ENCODE measurements at regions not wholly inside any gene's neighbourhood (a gene's known extent, or its start where the extent isn't known, plus 50 kb on each side); places are given as distances from the start of the nearest gene placed in this dataset.

DNA sequence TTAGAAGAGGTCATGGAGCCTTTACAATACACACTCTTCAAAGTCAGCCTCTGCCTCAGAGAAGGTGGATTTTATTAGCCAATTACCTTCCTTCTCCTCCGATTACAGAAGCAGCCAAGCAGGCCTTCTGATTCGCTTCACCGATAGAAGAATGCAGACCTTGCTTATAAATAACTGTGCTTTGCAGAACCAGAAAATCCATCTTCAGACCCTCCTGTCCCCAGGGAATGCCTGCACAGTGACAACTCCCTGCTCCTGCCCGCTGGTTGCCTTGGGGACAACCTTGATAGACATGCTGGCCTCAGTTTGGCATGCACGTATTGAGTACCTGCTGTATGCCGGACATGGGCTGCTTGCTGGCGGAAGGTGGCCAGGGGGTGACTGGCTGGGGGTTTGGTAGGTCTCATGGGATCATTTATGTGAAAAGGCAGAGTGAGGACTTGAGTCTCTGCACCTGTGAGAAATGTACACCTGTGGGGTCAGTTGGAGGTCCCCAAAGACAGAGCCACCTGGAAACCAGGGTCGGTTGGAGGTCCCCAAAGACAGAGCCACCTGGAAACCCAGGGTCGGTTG lies 1238.7 kb downstream of the BRD1 start:
- Histone ChIP-seq H3K36me3 (ENCODE audit: insufficient read depth, low read length) (no peaks in the 10 kb centered on the region), H3K4me1 (ENCODE audit: insufficient read depth, low read length) (no peaks in the 10 kb centered on the region), H3K27me3 (ENCODE audit: insufficient read depth, low read length) (no peaks in the 10 kb centered on the region), H3K4me3 (ENCODE audit: low read length) (no peak overlapping the region), H3K9me3 (ENCODE audit: low read length) (no peaks in the 10 kb centered on the region), H2AFZ (ENCODE audit: low read depth, low read length) (no peak overlapping the region)

DNA sequence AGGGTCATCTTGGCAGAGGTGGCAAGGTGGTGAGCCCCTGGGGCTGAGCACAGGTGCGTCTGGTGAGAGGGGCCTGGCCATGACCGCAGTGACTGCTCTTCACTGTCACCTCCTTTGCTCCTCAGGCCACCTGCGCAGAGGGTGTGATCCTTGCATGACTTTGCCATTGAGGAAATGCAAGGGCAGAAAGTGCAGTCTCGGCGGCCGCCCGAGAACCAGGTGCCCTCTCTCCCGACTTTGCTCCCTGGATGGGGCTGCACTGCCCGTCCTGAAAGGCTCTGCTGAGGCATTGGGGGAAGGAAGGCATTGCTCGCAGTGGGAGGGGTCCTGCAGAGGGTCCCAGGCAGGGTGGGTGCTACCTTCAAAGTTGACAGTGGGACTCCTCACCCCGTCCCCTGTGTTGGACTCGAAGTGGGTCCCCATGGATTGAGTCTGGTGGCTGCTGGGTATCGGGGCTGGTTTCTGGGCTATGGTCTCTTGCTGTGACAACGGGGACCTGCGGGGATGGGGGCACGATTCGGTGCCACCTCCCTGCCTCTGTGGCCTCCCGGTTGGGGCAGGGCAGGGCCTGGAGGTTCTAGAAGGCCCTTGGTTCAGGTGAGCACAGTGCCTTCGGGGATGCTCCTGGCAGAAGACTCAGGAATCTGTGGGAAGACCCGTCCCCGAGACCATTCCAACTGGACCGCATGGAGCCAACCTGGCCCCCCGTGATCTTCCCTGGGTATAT lies 1239.4 kb downstream of the BRD1 start:
- no peaks in the 10 kb centered on the region for H3K9me3 ChIP-seq (ENCODE audit: low read length)
- no peak overlapping the region for H3K4me3 ChIP-seq (ENCODE audit: low read length)
- H3K36me3 ChIP-seq (ENCODE audit: insufficient read depth, low read length): no peaks in the 10 kb centered on the region
- no peaks in the 10 kb centered on the region for H3K4me1 ChIP-seq (ENCODE audit: insufficient read depth, low read length)
- no peak overlapping the region for H2AFZ ChIP-seq (ENCODE audit: low read depth, low read length)
- H3K27me3 ChIP-seq (ENCODE audit: insufficient read depth, low read length): no peaks in the 10 kb centered on the region

DNA sequence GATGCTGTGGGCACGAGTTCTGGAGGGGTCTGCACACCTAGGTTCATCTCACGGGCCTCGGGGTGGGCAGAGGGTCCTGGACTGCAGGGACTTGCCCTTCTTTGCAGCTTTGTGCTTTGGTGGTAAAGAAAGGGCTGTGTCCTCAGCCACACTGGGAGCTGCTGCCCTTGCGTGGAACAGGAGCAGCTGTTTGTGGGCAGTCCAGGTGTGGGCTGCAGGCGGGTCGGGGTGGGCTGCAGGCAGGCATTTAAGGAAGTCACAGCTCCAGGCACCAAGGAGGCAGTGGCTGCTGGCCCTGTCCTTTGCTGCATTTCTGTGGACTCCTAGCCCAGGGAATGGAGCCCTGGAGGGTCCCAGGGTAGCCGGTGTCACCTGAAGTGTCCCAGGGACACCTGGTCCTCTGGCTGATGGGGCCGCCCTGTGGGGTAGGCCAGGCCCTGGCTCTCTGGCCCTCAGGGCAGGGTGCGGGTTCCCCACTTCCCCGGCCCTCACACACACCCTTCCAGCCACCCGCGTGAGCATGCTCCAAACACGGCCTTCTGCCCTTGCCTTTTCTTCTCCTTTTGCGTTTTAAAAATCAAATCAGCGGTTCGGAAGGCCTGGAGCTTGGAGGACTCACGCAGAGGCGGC lies 1240.3 kb downstream of the BRD1 start:
- H3K36me3 ChIP-seq (ENCODE audit: insufficient read depth, low read length): no peaks in the 10 kb centered on the region

DNA sequence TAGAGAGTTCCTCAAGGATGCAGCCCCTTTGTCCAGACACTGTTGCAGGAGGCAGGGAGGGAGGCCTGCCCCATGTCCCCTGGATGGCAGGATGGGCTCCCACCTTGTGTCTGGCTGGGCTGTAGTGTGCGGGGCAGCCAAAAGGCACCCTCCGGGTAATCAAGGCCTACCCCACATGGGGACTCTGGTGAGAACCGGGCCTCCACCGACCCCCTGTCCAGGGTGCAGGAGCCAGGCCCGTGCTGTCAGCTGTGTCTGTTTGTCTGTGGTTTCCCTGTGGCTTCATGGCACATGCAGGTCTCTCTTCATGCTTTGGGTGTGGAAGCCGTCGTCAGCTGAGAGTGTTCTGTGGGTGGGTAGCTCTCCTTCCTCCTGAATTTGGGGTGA lies 1240.9 kb downstream of the BRD1 start:
- H3K27me3 ChIP-seq (ENCODE audit: insufficient read depth, low read length): no peaks in the 10 kb centered on the region
- H3K36me3 ChIP-seq (ENCODE audit: insufficient read depth, low read length): no peaks in the 10 kb centered on the region
- H2AFZ ChIP-seq (ENCODE audit: low read depth, low read length): no peak overlapping the region
- no peaks in the 10 kb centered on the region for H3K9me3 ChIP-seq (ENCODE audit: low read length)
- no peaks in the 10 kb centered on the region for H3K4me1 ChIP-seq (ENCODE audit: insufficient read depth, low read length)
- H3K4me3 ChIP-seq (ENCODE audit: low read length): no peak overlapping the region

More for the DNA sequence above, 1240.3 kb downstream of the BRD1 start:
- Histone ChIP-seq H3K4me3 (ENCODE audit: low read length) (no peak overlapping the region), H3K27me3 (ENCODE audit: insufficient read depth, low read length) (no peaks in the 10 kb centered on the region), H3K4me1 (ENCODE audit: insufficient read depth, low read length) (no peaks in the 10 kb centered on the region), H2AFZ (ENCODE audit: low read depth, low read length) (no peak overlapping the region), H3K9me3 (ENCODE audit: low read length) (no peaks in the 10 kb centered on the region)

DNA sequence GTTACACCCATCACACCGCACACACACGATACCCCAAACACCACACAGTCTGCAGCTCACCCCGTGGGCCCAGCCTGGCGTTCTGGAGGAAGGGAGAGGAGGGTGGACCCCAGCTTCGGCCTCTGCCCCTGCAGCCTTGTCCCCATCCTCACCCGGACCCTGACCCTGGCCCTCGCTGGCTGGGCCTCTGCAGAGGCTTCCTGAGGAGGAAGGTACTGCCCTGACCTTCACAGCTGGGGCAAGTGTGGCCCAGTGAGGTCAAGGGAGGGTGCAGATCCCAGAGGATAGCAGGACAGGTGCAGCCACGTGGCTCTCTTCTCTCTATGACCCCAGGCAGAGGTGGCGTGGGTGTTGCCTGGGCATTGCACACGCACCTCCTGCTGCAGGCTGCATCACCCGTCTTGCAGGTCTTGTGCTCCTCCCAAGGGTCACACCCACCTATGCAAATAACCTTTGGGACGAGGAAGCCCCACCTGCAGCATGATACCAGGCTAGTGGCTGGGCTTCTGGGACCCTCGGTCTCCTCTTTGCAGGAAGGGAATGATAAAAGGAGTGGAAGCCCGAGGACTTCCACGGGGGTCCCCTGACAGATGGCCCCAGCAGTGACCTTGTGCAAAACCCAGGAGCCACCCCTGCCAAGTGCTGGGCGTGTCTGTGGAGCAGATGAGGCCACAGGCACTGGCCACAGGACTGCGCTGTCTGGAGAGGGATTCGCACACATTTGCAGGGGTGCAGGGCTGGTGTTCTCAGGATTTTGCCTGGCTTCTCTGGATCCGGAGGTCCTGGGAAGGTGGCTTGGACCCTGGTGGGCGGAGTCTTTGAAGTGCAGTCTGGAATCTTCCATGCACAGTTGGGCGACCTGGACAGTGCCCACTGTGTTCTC lies 1241.5 kb downstream of the BRD1 start:
- Histone ChIP-seq H3K36me3 (ENCODE audit: insufficient read depth, low read length) (no peaks in the 10 kb centered on the region), H3K4me3 (ENCODE audit: low read length) (no peak overlapping the region), H2AFZ (ENCODE audit: low read depth, low read length) (no peak overlapping the region), H3K4me1 (ENCODE audit: insufficient read depth, low read length) (no peaks in the 10 kb centered on the region), H3K27me3 (ENCODE audit: insufficient read depth, low read length) (no peaks in the 10 kb centered on the region), H3K9me3 (ENCODE audit: low read length) (no peaks in the 10 kb centered on the region)

DNA sequence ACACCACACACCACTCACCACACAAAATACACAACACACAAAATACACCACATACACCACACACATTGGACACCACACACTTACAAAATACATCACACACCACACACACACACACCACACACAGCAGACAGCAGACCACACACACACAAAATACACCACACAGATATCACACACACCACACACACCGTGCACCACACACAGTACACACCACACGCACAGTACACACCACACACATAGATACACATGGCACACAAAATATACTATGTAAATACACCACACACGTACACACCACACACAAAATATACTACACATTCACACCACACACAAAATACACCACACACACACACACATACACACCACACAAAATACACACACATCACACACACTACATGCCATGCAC lies 1243.5 kb downstream of the BRD1 start:
- Histone ChIP-seq H3K36me3 (ENCODE audit: insufficient read depth, low read length) (no peaks in the 10 kb centered on the region), H2AFZ (ENCODE audit: low read depth, low read length) (no peak overlapping the region), H3K27me3 (ENCODE audit: insufficient read depth, low read length) (peaks cover 10% of the 10 kb centered on the region), H3K4me3 (ENCODE audit: low read length) (no peak overlapping the region), H3K4me1 (ENCODE audit: insufficient read depth, low read length) (no peaks in the 10 kb centered on the region), H3K9me3 (ENCODE audit: low read length) (no peaks in the 10 kb centered on the region)

DNA sequence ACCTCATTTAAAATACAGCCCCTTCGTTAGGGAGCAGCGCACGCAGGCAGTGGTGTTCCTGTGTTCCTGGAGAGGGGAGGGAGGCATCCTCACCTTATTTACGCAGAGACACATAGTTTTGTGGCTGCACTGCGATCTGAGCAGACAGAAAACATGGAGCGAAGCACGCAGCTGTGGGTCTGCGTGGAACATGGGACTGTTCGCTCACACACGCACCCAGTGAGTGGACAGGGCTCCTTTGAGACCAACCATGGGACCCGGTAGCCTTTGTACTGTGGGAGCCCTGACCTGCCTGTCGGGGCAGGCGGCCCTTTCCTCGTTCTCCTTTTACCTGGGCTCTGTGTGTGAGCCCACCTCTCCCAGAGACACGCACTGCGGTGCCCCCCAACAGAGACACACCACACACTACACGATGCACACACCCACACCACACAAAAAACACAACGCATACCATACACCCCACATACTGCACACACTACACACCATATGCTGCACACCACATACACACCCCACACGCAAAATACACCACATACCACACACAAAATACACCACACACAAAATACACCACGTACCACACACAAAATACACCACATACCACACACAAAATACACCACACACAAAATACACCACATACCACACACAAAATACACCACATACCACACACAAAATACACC lies 1245.7 kb downstream of the BRD1 start:
- Histone ChIP-seq H3K27me3 (ENCODE audit: insufficient read depth, low read length) (peaks cover 32% of the 10 kb centered on the region), H3K36me3 (ENCODE audit: insufficient read depth, low read length) (no peaks in the 10 kb centered on the region), H3K4me1 (ENCODE audit: insufficient read depth, low read length) (no peaks in the 10 kb centered on the region), H3K9me3 (ENCODE audit: low read length) (no peaks in the 10 kb centered on the region), H3K4me3 (ENCODE audit: low read length) (no peak overlapping the region), H2AFZ (ENCODE audit: low read depth, low read length) (no peak overlapping the region)

DNA sequence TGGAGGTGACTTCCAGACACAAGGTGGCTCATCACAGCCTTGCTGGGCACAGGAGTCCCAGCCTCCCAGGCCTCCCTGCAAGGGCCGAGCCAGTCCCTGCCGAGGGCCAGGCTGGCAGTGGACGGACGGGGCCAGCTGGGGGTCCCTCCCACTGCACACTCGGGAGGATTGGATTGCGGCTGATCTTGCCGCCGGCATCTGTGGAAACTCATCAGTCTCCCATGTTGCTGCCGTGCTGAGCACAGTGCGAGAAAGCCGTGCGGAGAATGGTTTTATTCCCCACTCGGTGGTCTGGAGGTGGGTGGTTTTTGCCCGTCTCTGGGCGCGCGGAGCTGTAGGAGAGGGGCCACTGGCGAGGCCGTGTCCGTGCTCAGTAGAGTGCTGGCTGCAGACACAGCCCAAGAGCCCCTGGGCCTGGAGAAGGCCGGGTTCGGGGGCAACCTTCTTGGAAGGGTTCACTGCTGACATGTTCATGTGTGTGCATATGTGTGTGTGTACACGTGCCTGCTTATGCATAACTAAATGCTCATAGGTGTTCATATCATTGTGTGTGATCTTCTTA lies 1246.4 kb downstream of the BRD1 start:
- H3K4me3 ChIP-seq (ENCODE audit: low read length): no peak overlapping the region
- H3K9me3 ChIP-seq (ENCODE audit: low read length): no peaks in the 10 kb centered on the region
- no peak overlapping the region for H2AFZ ChIP-seq (ENCODE audit: low read depth, low read length)
- H3K4me1 ChIP-seq (ENCODE audit: insufficient read depth, low read length): no peaks in the 10 kb centered on the region
- peaks cover 38% of the 10 kb centered on the region for H3K27me3 ChIP-seq (ENCODE audit: insufficient read depth, low read length)
- H3K36me3 ChIP-seq (ENCODE audit: insufficient read depth, low read length): no peaks in the 10 kb centered on the region

DNA sequence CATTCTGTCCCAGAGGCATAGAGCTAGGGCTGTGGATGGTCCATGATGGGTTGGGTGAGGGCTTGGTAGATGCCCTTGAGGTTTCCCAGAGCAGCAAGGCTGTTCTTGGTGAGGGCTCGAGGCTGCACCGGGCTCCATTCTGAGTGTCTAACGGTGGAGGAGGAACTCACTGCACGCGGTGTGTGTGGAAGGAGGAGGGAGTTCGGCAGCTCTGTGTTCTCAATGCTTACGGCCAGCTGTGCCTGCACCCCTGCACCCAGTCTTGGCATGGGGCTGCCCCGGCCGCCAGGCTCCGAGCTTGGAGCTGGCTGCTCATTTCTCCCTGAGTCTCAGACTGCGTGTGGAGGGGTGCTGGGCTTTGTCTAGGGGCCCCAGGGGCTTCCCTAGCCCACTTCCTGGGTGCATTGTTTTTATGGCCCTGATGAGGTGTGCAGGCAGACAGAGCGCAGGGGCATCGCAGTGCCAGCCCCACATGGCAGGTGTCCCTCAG lies 1247.1 kb downstream of the BRD1 start:
- no peaks in the 10 kb centered on the region for H3K9me3 ChIP-seq (ENCODE audit: low read length)
- no peak overlapping the region for H3K4me3 ChIP-seq (ENCODE audit: low read length)
- H3K27me3 ChIP-seq (ENCODE audit: insufficient read depth, low read length): peaks cover 38% of the 10 kb centered on the region
- H3K36me3 ChIP-seq (ENCODE audit: insufficient read depth, low read length): no peaks in the 10 kb centered on the region
- no peak overlapping the region for H2AFZ ChIP-seq (ENCODE audit: low read depth, low read length)
- H3K4me1 ChIP-seq (ENCODE audit: insufficient read depth, low read length): no peaks in the 10 kb centered on the region

DNA sequence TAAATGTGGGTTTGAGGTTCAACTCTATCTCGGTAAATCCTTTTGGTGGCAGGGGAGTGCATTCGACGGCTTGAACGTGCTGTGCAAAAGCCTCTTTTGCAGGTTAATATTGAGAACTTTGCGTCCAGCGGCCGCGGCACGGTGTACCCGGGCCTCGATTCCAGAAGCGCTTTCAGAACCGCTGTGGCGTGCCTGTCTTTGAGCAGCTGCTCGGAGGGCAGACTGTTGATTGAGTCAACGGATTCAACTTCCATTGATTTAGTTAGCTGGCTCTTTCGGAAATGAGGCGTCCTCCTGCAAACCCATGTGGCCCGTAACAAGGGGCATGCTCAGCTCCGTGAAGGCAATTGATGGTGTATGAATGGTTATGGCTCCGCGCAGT lies 1247.8 kb downstream of the BRD1 start:
- no peaks in the 10 kb centered on the region for H3K9me3 ChIP-seq (ENCODE audit: low read length)
- H3K27me3 ChIP-seq (ENCODE audit: insufficient read depth, low read length): peaks cover 38% of the 10 kb centered on the region
- H2AFZ ChIP-seq (ENCODE audit: low read depth, low read length): no peak overlapping the region
- no peaks in the 10 kb centered on the region for H3K36me3 ChIP-seq (ENCODE audit: insufficient read depth, low read length)
- no peaks in the 10 kb centered on the region for H3K4me1 ChIP-seq (ENCODE audit: insufficient read depth, low read length)
- H3K4me3 ChIP-seq (ENCODE audit: low read length): no peak overlapping the region

DNA sequence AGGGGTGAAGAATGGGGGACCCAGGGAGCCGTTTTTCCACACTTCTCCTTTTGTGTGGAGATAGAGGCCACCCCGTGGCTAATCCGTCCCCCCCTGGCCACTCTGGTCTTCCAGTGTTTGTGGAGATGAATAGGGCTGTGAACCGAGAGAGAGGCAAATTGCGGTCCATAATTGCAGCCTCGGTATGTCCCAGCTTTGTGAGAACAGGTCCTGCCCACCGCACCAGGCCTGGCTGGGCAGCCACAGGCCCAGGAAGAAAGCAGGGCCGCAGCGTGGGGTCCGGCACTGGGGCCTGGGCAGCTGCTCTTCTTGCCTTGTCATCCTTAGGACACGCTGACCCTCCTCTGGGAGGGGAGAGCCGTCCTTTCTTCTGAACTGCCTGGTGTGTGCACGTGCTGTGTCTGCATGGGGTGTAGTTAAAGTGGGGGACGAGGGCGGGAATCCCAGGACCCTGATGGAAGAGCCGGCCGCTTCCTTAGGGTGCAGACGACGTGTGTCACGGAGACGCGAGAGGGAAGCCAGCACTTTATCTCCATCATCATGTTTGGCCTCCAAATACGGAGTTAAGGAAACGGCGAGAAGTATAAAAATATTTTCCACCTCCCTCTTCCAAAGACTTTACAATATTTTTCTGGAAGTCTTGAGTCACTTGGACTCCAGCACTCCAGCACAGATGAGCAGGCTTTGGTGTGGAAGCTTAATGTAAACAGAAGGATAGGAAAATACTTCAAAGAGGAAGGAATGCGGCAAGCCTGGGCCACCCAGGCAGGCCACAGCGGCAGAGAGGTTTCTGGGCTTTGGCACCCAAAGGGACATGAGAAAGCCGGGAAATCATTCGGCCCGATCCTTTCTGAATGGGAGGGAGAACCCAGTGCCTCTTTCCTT lies 1248.4 kb downstream of the BRD1 start:
- Histone ChIP-seq H3K27me3 (ENCODE audit: insufficient read depth, low read length) (peaks cover 44% of the 10 kb centered on the region), H3K4me3 (ENCODE audit: low read length) (no peak overlapping the region), H3K36me3 (ENCODE audit: insufficient read depth, low read length) (no peaks in the 10 kb centered on the region), H2AFZ (ENCODE audit: low read depth, low read length) (no peak overlapping the region), H3K4me1 (ENCODE audit: insufficient read depth, low read length) (no peaks in the 10 kb centered on the region), H3K9me3 (ENCODE audit: low read length) (no peaks in the 10 kb centered on the region)

All from neuron (in vitro differentiated cells).